RPMI7951 (cell line): ENCODE measurements at regions not wholly inside any gene's neighbourhood (a gene's known extent, or its start where the extent isn't known, plus 50 kb on each side); places are given as distances from the start of the nearest gene placed in this dataset.

ENCODE experiments used
- DNase-seq: peaks from one replicate; pipeline ENCODE4 v3.0.0-alpha.2; 2012; ENCODE audit warnings: low read depth

- DNase-seq = no peak
Observed at GRCh38 chr4:170281027-170281426, 191.3 kb upstream of the AADAT start.

GRCh38 chr4:170278460-170278859, 188.7 kb upstream of the AADAT start:
- DNase-seq = no peak

GRCh38 chr4:170274616-170275015, 184.9 kb upstream of the AADAT start:
- no peak for DNase-seq

GRCh38 chr4:170272959-170273358, 183.2 kb upstream of the AADAT start:
- no peak for DNase-seq

- DNase-seq = no peak
Observed at GRCh38 chr4:170271723-170272122, 182.0 kb upstream of the AADAT start.

- no peak for DNase-seq
Observed at GRCh38 chr4:170270628-170271027, 180.9 kb upstream of the AADAT start.

GRCh38 chr4:170269950-170270349, 180.2 kb upstream of the AADAT start:
- no peak for DNase-seq

- DNase-seq = peak; percentile 48
Observed at GRCh38 chr4:170259631-170260153, 169.9 kb upstream of the AADAT start.

GRCh38 chr4:170256807-170257206, 167.1 kb upstream of the AADAT start:
- no peak for DNase-seq

GRCh38 chr4:170248576-170248975, 158.8 kb upstream of the AADAT start:
- DNase-seq = no peak

- no peak for DNase-seq
Observed at GRCh38 chr4:170248029-170248428, 158.3 kb upstream of the AADAT start.

GRCh38 chr4:170247596-170247995, 157.8 kb upstream of the AADAT start:
- peak; percentile 10 for DNase-seq

GRCh38 chr4:170243662-170244288, 154.0 kb upstream of the AADAT start:
- no peak for DNase-seq

- DNase-seq = no peak
Observed at GRCh38 chr4:170242471-170242870, 152.7 kb upstream of the AADAT start.

- no peak for DNase-seq
Observed at GRCh38 chr4:170234800-170235199, 145.0 kb upstream of the AADAT start.

- DNase-seq = no peak
Observed at GRCh38 chr4:170231377-170231776, 141.6 kb upstream of the AADAT start.

- no peak for DNase-seq
Observed at GRCh38 chr4:170230242-170230641, 140.5 kb upstream of the AADAT start.

- DNase-seq = no peak
Observed at GRCh38 chr4:170229006-170229405, 139.2 kb upstream of the AADAT start.

- no peak for DNase-seq
Observed at GRCh38 chr4:170227928-170228327, 138.2 kb upstream of the AADAT start.

GRCh38 chr4:170226288-170226687, 136.5 kb upstream of the AADAT start:
- DNase-seq = no peak

GRCh38 chr4:170214731-170215130, 125.0 kb upstream of the AADAT start:
- no peak for DNase-seq

GRCh38 chr4:170214101-170214500, 124.3 kb upstream of the AADAT start:
- DNase-seq = no peak

GRCh38 chr4:170202721-170203120, 113.0 kb upstream of the AADAT start:
- no peak for DNase-seq

GRCh38 chr4:170198747-170199146, 109.0 kb upstream of the AADAT start:
- DNase-seq = no peak
